ENCODE measurements at regions not wholly inside any gene's neighbourhood (a gene's known extent, or its start where the extent isn't known, plus 50 kb on each side); places are given as distances from the start of the nearest gene placed in this dataset.

- no peak overlapping the region for H3K27ac Mint-ChIP-seq (ENCODE audit: unreplicated experiment)
- DNase-seq (ENCODE audit: low read depth, low spot score), result no peak
- peaks cover 30% of the 10 kb centered on the region for H3K4me1 Mint-ChIP-seq
Observed at GRCh38 chr6:22807818-22808217, 238.5 kb downstream of the HDGFL1 start.

GRCh38 chr6:22808466-22808865 is 239.1 kb downstream of the HDGFL1 start:
- H3K27ac Mint-ChIP-seq (ENCODE audit: unreplicated experiment), result no peak overlapping the region
- TF ChIP-seq CTCF (conservative IDR thresholded peaks at IDR 0.05), result no peak
- no peak for DNase-seq (ENCODE audit: low read depth, low spot score)
- no peaks in the 10 kb centered on the region for H3K27me3 Mint-ChIP-seq (ENCODE audit: low read depth)
- H3K9me3 Mint-ChIP-seq, result peaks cover 4% of the 10 kb centered on the region
- peaks cover 11% of the 10 kb centered on the region for H3K36me3 Mint-ChIP-seq (ENCODE audit: low read depth)
- no peak overlapping the region for H3K4me3 Mint-ChIP-seq
- peaks cover 30% of the 10 kb centered on the region for H3K4me1 Mint-ChIP-seq

More at GRCh38 chr6:22807818-22808217, 238.5 kb downstream of the HDGFL1 start:
- peaks cover 4% of the 10 kb centered on the region for H3K9me3 Mint-ChIP-seq
- H3K36me3 Mint-ChIP-seq (ENCODE audit: low read depth), result peaks cover 7% of the 10 kb centered on the region
- no peak for TF ChIP-seq CTCF (conservative IDR thresholded peaks at IDR 0.05)
- H3K27me3 Mint-ChIP-seq (ENCODE audit: low read depth), result no peaks in the 10 kb centered on the region
- no peak overlapping the region for H3K4me3 Mint-ChIP-seq

DNA sequence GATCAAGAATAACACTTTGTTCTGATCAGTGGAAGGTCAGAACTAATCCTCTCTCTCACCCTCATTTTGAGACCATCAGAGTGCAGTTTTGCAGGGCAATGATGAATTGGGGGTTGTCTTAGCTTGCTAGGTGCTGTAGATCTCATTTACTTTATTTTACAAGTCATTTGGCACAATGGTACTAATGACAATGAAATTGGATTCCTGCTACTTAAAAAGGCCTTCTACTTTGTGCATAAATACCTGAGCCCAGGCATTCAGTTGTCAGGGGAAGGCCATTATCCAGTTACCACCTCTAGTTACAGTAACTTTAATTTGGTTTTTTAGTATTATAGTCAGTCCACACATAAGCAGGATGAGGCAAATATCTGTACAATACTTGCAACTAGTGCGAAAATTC is 240.0 kb downstream of the HDGFL1 start:
- H3K4me3 Mint-ChIP-seq, result no peak overlapping the region
- H3K27ac Mint-ChIP-seq (ENCODE audit: unreplicated experiment), result no peak overlapping the region

DNA sequence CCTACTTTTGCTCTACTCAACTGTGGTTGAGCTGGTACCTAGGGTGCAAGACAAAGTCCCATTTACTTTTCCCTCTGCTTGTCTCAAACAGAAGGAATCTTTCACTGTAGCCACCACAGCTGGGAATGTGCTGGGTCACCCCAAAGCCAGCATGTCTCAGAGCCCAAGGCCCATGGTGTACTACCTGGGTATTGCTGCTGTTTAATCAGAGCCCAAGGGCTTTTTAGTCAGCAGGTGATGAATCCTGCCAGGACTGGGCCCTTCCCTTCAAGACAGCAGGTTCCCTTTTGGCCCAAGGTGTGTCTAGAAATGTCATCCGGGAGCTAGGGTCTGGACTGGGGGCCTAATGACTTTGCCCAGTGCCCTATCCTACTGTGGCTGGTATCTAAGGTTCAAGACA is 249.8 kb downstream of the HDGFL1 start:
- Mint-ChIP-seq H3K36me3 (ENCODE audit: low read depth) (peaks cover 16% of the 10 kb centered on the region), H3K27me3 (ENCODE audit: low read depth) (no peaks in the 10 kb centered on the region), H3K9me3 (peaks cover 12% of the 10 kb centered on the region), H3K4me3 (no peak overlapping the region), H3K4me1 (peaks cover 15% of the 10 kb centered on the region), H3K27ac (ENCODE audit: unreplicated experiment) (no peak overlapping the region)
- DNase-seq (ENCODE audit: low read depth, low spot score), result no peak
- TF ChIP-seq CTCF (conservative IDR thresholded peaks at IDR 0.05), result no peak

More for the DNA sequence above, 240.0 kb downstream of the HDGFL1 start:
- Mint-ChIP-seq H3K36me3 (ENCODE audit: low read depth) (peaks cover 13% of the 10 kb centered on the region), H3K9me3 (peaks cover 7% of the 10 kb centered on the region), H3K4me1 (peaks cover 30% of the 10 kb centered on the region), H3K27me3 (ENCODE audit: low read depth) (no peaks in the 10 kb centered on the region)
- no peak for TF ChIP-seq CTCF (conservative IDR thresholded peaks at IDR 0.05)
- no peak for DNase-seq (ENCODE audit: low read depth, low spot score)

DNA sequence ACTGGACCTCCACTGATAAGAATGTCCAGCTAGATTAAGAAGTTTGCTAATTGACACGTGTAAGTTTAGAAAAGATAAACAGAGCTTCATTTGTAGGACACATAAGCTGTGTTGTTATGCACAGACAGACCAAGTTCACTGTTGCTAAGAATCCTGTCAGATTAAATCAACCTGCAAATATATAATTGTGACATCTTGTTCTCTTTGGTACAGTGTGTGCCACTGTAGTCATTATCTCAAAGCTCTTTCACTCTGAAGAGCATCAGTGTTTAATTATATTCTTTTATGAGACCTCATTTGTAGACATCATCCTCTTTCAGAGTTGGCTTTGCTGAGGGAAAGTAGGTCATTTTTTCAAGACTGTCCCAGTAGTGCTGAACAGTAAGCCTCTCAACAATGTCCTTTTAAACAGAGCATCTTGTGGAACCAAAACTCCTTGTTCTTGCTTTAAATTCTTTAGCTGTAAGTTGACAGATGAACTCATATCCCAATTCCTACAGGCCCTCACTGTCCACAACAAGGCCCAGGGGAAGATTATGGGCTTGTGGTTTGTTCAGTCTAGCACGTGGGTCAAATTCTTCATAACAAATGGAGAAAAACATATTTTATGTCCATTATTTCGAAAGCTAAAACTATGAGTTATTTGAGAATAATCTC is 252.4 kb downstream of the HDGFL1 start:
- Mint-ChIP-seq H3K27ac (ENCODE audit: unreplicated experiment) (no peak overlapping the region), H3K36me3 (ENCODE audit: low read depth) (peaks cover 10% of the 10 kb centered on the region), H3K27me3 (ENCODE audit: low read depth) (no peaks in the 10 kb centered on the region), H3K4me1 (peaks cover 20% of the 10 kb centered on the region), H3K9me3 (peaks cover 12% of the 10 kb centered on the region), H3K4me3 (no peak overlapping the region)
- DNase-seq (ENCODE audit: low read depth, low spot score), result no peak
- TF ChIP-seq CTCF (conservative IDR thresholded peaks at IDR 0.05), result no peak
